Peyer's patch (tissue), 4 donors: ENCODE measurements at regions not wholly inside any gene's neighbourhood (a gene's known extent, or its start where the extent isn't known, plus 50 kb on each side); places are given as distances from the start of the nearest gene placed in this dataset.

Experiments used
- POLR2A ChIP-seq, 2 donors: fragments of 450-650 bp; IDR thresholded peaks; one replicate each; pipeline ENCODE4 v1.5.1; 2017; ENCODE audit warnings: antibody characterized with exemption in 2 of 2, mild to moderate bottlenecking in 2 of 2, moderate library complexity in 2 of 2
- TF ChIP-seq, protein P1 (sequence below), 6 experiments: fragments of 450-650 bp in 4 of 6; fragments of 200-600 bp in 2 of 6; sonication (generic) in 1 of 6; IDR thresholded peaks; one replicate each; pipeline ENCODE4 v1.5.1; 2017 to 2019; ENCODE audit warnings: antibody characterized with exemption in 6 of 6, mild to moderate bottlenecking in 3 of 6, moderate library complexity in 1 of 6

DNA sequence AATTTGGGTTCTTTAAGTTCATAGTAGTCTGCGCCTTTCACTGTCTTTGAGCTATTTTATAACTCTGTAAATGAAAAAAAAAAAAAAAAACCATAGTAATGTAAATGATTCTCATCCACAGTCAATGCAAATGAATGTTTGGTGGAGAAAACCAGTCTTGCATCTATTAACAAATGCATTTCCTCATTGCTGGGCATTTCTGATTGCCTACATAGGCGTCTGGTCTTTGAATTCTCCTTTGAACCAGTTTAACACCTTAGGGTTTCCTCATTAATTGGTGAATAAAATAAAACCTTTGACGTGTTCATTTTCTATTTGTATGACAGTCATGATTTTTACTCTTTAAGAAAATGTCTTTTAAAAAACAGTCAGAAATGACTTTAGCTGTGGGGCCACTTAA is 114.8 kb downstream of the C12orf75 start:
- TF ChIP-seq, protein P1, sequence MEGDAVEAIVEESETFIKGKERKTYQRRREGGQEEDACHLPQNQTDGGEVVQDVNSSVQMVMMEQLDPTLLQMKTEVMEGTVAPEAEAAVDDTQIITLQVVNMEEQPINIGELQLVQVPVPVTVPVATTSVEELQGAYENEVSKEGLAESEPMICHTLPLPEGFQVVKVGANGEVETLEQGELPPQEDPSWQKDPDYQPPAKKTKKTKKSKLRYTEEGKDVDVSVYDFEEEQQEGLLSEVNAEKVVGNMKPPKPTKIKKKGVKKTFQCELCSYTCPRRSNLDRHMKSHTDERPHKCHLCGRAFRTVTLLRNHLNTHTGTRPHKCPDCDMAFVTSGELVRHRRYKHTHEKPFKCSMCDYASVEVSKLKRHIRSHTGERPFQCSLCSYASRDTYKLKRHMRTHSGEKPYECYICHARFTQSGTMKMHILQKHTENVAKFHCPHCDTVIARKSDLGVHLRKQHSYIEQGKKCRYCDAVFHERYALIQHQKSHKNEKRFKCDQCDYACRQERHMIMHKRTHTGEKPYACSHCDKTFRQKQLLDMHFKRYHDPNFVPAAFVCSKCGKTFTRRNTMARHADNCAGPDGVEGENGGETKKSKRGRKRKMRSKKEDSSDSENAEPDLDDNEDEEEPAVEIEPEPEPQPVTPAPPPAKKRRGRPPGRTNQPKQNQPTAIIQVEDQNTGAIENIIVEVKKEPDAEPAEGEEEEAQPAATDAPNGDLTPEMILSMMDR (IDR thresholded peaks at IDR 0.05) = no peak
- no peak for TF ChIP-seq POLR2A (IDR thresholded peaks at IDR 0.05)
